ENCODE measurements at regions not wholly inside any gene's neighbourhood (a gene's known extent, or its start where the extent isn't known, plus 50 kb on each side); places are given as distances from the start of the nearest gene placed in this dataset.

DNA sequence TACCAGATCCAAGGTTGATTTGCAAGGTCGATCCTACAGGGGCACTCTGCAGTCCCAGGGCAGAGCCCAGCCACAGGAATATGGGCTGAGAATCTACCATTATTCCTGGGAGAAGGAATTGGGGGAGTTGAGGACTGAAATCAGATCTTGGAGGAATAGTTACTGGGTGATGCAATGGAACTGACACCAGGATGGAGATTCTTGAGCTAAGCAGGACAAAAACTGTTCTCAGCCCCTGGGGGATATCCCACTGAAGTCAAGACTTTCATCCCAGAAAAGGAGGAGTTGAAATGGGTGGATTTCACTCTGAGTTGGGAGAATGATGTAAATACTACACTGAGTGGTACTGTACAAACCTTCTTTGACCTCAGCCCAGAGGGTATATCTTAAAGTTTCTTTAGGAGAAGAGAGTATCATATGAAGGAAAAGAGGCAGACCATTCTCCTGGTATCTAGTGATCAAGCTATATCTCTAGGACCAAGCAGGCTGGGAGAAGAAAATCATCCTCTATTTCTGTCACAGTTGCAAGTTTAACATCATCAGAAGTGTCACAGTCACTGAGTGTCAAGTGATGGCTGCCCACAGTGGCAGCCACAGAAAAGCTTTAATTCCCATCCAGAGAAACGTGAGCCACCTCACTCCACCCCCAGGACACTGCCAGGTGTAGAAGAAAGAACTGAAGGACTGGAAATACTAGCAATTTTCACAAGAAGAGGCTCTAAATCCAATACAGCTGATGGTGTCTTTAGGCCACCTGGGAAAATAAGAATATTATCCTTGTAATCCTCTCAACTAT lies 181.9 kb downstream of the NUAK1 start:
- Histone ChIP-seq H3K9me2 (ENCODE audit: insufficient read depth) (no peaks in the 10 kb centered on the region), H2AFZ (ENCODE audit: low read depth, low read length, poor library complexity, severe bottlenecking) (no peak overlapping the region), H3K9me3 (ENCODE audit: control insufficient read depth in 1 of 2, insufficient read depth in 1 of 2, low read depth in 1 of 2, low read length in 2 of 2) (no peaks in the 10 kb centered on the region), H3K4me3 (replicated peaks in 1 of 2; ENCODE audit: low read depth in 1 of 2, low read length in 2 of 2) (no peak overlapping the region), H3K27ac (ENCODE audit: low read depth, low read length) (no peak overlapping the region), H3K4me1 (ENCODE audit: control insufficient read depth in 1 of 2, insufficient read depth in 2 of 2, low read length in 2 of 2) (no peaks in the 10 kb centered on the region), H3K79me2 (ENCODE audit: insufficient read depth, low read length) (no peaks in the 10 kb centered on the region), H3K27me3 (ENCODE audit: insufficient read depth, low read length) (peaks cover 14% of the 10 kb centered on the region; the same call in 1 of the 2 replicates), H4K20me1 (ENCODE audit: insufficient read depth) (no peaks in the 10 kb centered on the region), H3K36me3 (ENCODE audit: control insufficient read depth in 1 of 2, insufficient read depth in 2 of 2, low read length in 2 of 2) (no peaks in the 10 kb centered on the region), H3K9ac (ENCODE audit: low read length) (no peak overlapping the region), H3K4me2 (ENCODE audit: low read length) (no peak overlapping the region)
- ATAC-seq (no peak), DNase-seq (ENCODE audit: low read depth, low spot score) (no peak)
- CTCF ChIA-PET, result no interaction called here
- BruUV-seq (replicated peaks), result no TSS peak
- TF ChIP-seq, protein P1, sequence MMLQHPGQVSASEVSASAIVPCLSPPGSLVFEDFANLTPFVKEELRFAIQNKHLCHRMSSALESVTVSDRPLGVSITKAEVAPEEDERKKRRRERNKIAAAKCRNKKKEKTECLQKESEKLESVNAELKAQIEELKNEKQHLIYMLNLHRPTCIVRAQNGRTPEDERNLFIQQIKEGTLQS (IDR thresholded peaks at IDR 0.05), result no peak
- TF ChIP-seq POLR2AphosphoS5 (IDR thresholded peaks at IDR 0.05; ENCODE audit: low read depth, low read length) (no peak), ZFX (IDR thresholded peaks at IDR 0.05) (no peak), EGR1 (IDR thresholded peaks at IDR 0.05; ENCODE audit: low read depth) (no peak), SRF (IDR thresholded peaks at IDR 0.05; ENCODE audit: low read depth) (no peak)
- TF ChIP-seq, protein P2, sequence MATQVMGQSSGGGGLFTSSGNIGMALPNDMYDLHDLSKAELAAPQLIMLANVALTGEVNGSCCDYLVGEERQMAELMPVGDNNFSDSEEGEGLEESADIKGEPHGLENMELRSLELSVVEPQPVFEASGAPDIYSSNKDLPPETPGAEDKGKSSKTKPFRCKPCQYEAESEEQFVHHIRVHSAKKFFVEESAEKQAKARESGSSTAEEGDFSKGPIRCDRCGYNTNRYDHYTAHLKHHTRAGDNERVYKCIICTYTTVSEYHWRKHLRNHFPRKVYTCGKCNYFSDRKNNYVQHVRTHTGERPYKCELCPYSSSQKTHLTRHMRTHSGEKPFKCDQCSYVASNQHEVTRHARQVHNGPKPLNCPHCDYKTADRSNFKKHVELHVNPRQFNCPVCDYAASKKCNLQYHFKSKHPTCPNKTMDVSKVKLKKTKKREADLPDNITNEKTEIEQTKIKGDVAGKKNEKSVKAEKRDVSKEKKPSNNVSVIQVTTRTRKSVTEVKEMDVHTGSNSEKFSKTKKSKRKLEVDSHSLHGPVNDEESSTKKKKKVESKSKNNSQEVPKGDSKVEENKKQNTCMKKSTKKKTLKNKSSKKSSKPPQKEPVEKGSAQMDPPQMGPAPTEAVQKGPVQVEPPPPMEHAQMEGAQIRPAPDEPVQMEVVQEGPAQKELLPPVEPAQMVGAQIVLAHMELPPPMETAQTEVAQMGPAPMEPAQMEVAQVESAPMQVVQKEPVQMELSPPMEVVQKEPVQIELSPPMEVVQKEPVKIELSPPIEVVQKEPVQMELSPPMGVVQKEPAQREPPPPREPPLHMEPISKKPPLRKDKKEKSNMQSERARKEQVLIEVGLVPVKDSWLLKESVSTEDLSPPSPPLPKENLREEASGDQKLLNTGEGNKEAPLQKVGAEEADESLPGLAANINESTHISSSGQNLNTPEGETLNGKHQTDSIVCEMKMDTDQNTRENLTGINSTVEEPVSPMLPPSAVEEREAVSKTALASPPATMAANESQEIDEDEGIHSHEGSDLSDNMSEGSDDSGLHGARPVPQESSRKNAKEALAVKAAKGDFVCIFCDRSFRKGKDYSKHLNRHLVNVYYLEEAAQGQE (IDR thresholded peaks at IDR 0.05; ENCODE audit: low read depth), result no peak
- POLR2A ChIA-PET, result no interaction called here
- RAD21 ChIA-PET (ENCODE audit: low non-redundant PET in 1 of 2, low total read pairs in 2 of 2, uncharacterized antibody in 2 of 2, unreplicated experiment in 2 of 2), result no interaction called here
- intact Hi-C loops (cut with micrococcal nuclease), result no loop called here
